HCT116 (cell line): ENCODE measurements at regions not wholly inside any gene's neighbourhood (a gene's known extent, or its start where the extent isn't known, plus 50 kb on each side); places are given as distances from the start of the nearest gene placed in this dataset.

Experiments used
- ATAC-seq: fragments of 200-7000 bp; cut with Tn5 transposase; 2 replicates; pipeline ENCODE4 v1.9.1; 2020; ENCODE audit warnings: mild to moderate bottlenecking, moderate library complexity
- BruUV-seq: library from RNA; stranded (reverse); fragments of 400-500 nt; replicated peaks from 2 replicates; lab custom pipeline; 2021; lab: Mats Ljungman, UMichigan
- CTCF ChIA-PET: fragments of 300-600 bp; sonication (Branson Sonifier 250); formaldehyde crosslinking; loops from one replicate; lab custom pipeline; 2021; ENCODE audit warnings: antibody characterized with exemption; lab: Charles Lee
- POLR2A ChIA-PET: fragments of 300-600, 350-600 bp; sonication (Branson Sonifier 250); formaldehyde crosslinking; loops from one replicate; lab custom pipeline; 2021; ENCODE audit warnings: antibody characterized with exemption; lab: Charles Lee
- RAD21 ChIA-PET, 2 experiments: fragments of 300-600 bp; sonication (Branson Sonifier 250); formaldehyde crosslinking; loops; one replicate each; lab custom pipeline; 2023; ENCODE audit warnings: low total read pairs in 2 of 2; ENCODE audit not compliant: uncharacterized antibody in 2 of 2, unreplicated experiment in 2 of 2, low non-redundant PET in 1 of 2; lab: Charles Lee
- DNase-seq: peaks from one replicate; pipeline ENCODE4 v3.0.0-alpha.2; 2010; ENCODE audit warnings: low read depth, low spot score
- H2AFZ ChIP-seq: fragments of 200-600 bp; shearing (Covaris generic), sonication (generic); 2 replicates; pipeline ENCODE4 v1.6.1; 2017; ENCODE audit warnings: low read depth, mixed run types, mixed read lengths, antibody characterized with exemption, low read length; ENCODE audit not compliant: poor library complexity, severe bottlenecking
- H3K27ac ChIP-seq: 2 replicates; pipeline ENCODE4 v1.5.1; 2012; ENCODE audit warnings: low read depth, low read length
- H3K27me3 ChIP-seq: fragments of 200-600 bp; sonication (generic); 2 replicates; pipeline ENCODE4 v1.6.1; 2016; ENCODE audit warnings: mixed run types, low read length, mixed read lengths; ENCODE audit not compliant: insufficient read depth
- H3K36me3 ChIP-seq, 2 experiments: fragments of 200-500 bp in 1 of 2; fragments of 200-600 bp in 1 of 2; sonication (Bioruptor generic) in 1 of 2; sonication (generic) in 1 of 2; 2 replicates each; pipeline versions ENCODE4 v1.5.1 to v1.6.1; 2014 to 2016; ENCODE audit warnings: low read length in 2 of 2, inconsistent platforms in 1 of 2, mixed read lengths in 1 of 2, mixed run types in 1 of 2; ENCODE audit not compliant: insufficient read depth in 2 of 2, control insufficient read depth in 1 of 2
- H3K4me1 ChIP-seq, 2 experiments: fragments of 200-600 bp in 1 of 2; sonication (generic) in 1 of 2; 2 replicates each; pipeline versions ENCODE4 v1.5.1 to v1.6.1; 2012 to 2017; ENCODE audit warnings: low read length in 2 of 2, inconsistent platforms in 1 of 2, mild to moderate bottlenecking in 1 of 2, mixed read lengths in 1 of 2, mixed run types in 1 of 2, moderate library complexity in 1 of 2; ENCODE audit not compliant: insufficient read depth in 2 of 2, control insufficient read depth in 1 of 2
- H3K4me2 ChIP-seq: fragments of 200-600 bp; sonication (generic); 2 replicates; pipeline ENCODE4 v1.6.1; 2017; ENCODE audit warnings: mixed run types, low read length, mixed read lengths
- H3K4me3 ChIP-seq, 2 experiments: fragments of 200-600 bp in 1 of 2; sonication (generic) in 1 of 2; replicated peaks in 1 of 2; 2 replicates each; pipeline ENCODE4 v1.5.1; 2011 to 2016; ENCODE audit warnings: low read length in 2 of 2, control low read depth in 1 of 2, low read depth in 1 of 2, mild to moderate bottlenecking in 1 of 2, mixed read lengths in 1 of 2, mixed run types in 1 of 2
- H3K79me2 ChIP-seq: fragments of 200-600 bp; sonication (generic); 2 replicates; pipeline ENCODE4 v1.6.1; 2017; ENCODE audit warnings: mild to moderate bottlenecking, mixed run types, low read length, moderate library complexity, mixed read lengths; ENCODE audit not compliant: insufficient read depth
- H3K9ac ChIP-seq: fragments of 200-600 bp; sonication (generic); 2 replicates; pipeline ENCODE4 v1.6.1; 2016; ENCODE audit warnings: low read length, mixed read lengths
- H3K9me2 ChIP-seq: fragments of 200-600 bp; sonication (generic), shearing (Covaris generic); 2 replicates; pipeline ENCODE4 v1.6.1; 2017; ENCODE audit warnings: mixed run types, mild to moderate bottlenecking, moderate library complexity; ENCODE audit not compliant: insufficient read depth
- H3K9me3 ChIP-seq, 2 experiments: fragments of 200-500 bp in 1 of 2; fragments of 200-600 bp in 1 of 2; sonication (Bioruptor generic) in 1 of 2; sonication (generic) in 1 of 2; 2 replicates each; pipeline ENCODE4 v1.6.1; 2014 to 2017; ENCODE audit warnings: low read length in 2 of 2, mixed read lengths in 2 of 2, inconsistent platforms in 1 of 2, low read depth in 1 of 2, mild to moderate bottlenecking in 1 of 2, mixed run types in 1 of 2, moderate library complexity in 1 of 2; ENCODE audit not compliant: control insufficient read depth in 1 of 2, insufficient read depth in 1 of 2
- H4K20me1 ChIP-seq: fragments of 200-600 bp; sonication (generic), shearing (Covaris generic); 2 replicates; pipeline ENCODE4 v1.6.1; 2017; ENCODE audit warnings: mixed run types, mild to moderate bottlenecking, moderate library complexity; ENCODE audit not compliant: insufficient read depth
- JUND ChIP-seq: IDR thresholded peaks from 2 replicates; pipeline ENCODE4 v1.6.1; 2012
- POLR2A ChIP-seq: IDR thresholded peaks from 2 replicates; pipeline ENCODE4 v1.7.0; 2011; ENCODE audit warnings: borderline replicate concordance; ENCODE audit not compliant: insufficient read depth, insufficient read length; ENCODE audit errors: extremely low read depth
- RAD21 ChIP-seq: IDR thresholded peaks from 2 replicates; pipeline ENCODE4 v1.6.1; 2012; ENCODE audit warnings: low read depth, mild to moderate bottlenecking
- SRF ChIP-seq: IDR thresholded peaks from 2 replicates; pipeline ENCODE4 v1.6.1; 2012; ENCODE audit warnings: low read depth
- TCF7L2 ChIP-seq: IDR thresholded peaks from 2 replicates; pipeline ENCODE4 v1.7.0; 2011; ENCODE audit warnings: borderline replicate concordance, inconsistent platforms; ENCODE audit not compliant: insufficient read depth, insufficient read length; ENCODE audit errors: extremely low read depth
- ZFX ChIP-seq: fragments of 450-650 bp; IDR thresholded peaks from 2 replicates; pipeline ENCODE4 v1.6.1; 2017
- ZNF274 ChIP-seq: fragments of 200-500 bp; sonication (Bioruptor generic); IDR thresholded peaks from 2 replicates; pipeline ENCODE4 v1.6.1; 2014; ENCODE audit warnings: mild to moderate bottlenecking, low read depth, low read length, inconsistent platforms
- intact Hi-C: fragments of 100-400 bp; cut with micrococcal nuclease; formaldehyde crosslinking; loops from 2 replicates; pipeline ENCODE4 v1.10.0; 2022
- TF ChIP-seq, protein P1 (sequence below): IDR thresholded peaks from 2 replicates; pipeline ENCODE4 v1.6.1; 2011; ENCODE audit warnings: mild to moderate bottlenecking, low read length, moderate library complexity; ENCODE audit not compliant: insufficient replicate concordance; ENCODE audit errors: extremely low read depth
- TF ChIP-seq, protein P2 (sequence below): IDR thresholded peaks from 2 replicates; pipeline ENCODE4 v1.6.1; 2012; ENCODE audit warnings: low read depth
- TF ChIP-seq, protein P3 (sequence below): IDR thresholded peaks from 2 replicates; pipeline ENCODE4 v1.6.1; 2012

DNA sequence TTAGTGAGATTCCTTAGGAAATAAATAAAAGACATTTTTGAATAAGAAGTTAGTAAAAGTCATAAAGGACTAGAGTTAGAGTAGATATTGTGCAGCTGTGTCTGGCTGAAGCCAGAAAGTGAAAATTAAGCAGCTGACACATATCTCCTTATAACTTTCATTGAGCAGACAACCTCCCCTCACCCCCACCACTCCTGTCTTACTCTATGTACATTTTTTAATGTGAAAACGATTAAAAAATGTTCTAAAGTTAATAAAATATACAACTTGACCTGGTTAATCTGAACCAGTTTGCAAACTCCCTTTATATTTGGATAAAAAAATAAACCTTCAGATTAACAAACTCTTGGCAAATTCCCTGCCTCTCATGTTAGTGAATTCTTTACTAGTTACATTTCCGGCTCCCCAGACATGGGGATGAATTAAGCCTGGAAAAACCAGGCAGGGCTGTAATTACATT is 462.8 kb downstream of the MEIS1 start:
- Histone ChIP-seq H3K4me2 (no peak overlapping the region), H2AFZ (no peak overlapping the region), H3K36me3 (no peaks in the 10 kb centered on the region), H4K20me1 (no peaks in the 10 kb centered on the region), H3K27ac (no peak overlapping the region), H3K4me1 (no peaks in the 10 kb centered on the region), H3K9ac (no peak overlapping the region), H3K4me3 (no peak overlapping the region)
- BruUV-seq = no TSS peak
- no peak for ATAC-seq
- no peak for DNase-seq
- CTCF ChIA-PET = no interaction called here
- TF ChIP-seq POLR2A (no peak), ZFX (no peak), JUND (no peak), ZNF274 (no peak), TCF7L2 (no peak), RAD21 (no peak), SRF (no peak)
- TF ChIP-seq, protein P1, sequence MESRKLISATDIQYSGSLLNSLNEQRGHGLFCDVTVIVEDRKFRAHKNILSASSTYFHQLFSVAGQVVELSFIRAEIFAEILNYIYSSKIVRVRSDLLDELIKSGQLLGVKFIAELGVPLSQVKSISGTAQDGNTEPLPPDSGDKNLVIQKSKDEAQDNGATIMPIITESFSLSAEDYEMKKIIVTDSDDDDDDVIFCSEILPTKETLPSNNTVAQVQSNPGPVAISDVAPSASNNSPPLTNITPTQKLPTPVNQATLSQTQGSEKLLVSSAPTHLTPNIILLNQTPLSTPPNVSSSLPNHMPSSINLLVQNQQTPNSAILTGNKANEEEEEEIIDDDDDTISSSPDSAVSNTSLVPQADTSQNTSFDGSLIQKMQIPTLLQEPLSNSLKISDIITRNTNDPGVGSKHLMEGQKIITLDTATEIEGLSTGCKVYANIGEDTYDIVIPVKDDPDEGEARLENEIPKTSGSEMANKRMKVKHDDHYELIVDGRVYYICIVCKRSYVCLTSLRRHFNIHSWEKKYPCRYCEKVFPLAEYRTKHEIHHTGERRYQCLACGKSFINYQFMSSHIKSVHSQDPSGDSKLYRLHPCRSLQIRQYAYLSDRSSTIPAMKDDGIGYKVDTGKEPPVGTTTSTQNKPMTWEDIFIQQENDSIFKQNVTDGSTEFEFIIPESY = no peak
- TF ChIP-seq, protein P2, sequence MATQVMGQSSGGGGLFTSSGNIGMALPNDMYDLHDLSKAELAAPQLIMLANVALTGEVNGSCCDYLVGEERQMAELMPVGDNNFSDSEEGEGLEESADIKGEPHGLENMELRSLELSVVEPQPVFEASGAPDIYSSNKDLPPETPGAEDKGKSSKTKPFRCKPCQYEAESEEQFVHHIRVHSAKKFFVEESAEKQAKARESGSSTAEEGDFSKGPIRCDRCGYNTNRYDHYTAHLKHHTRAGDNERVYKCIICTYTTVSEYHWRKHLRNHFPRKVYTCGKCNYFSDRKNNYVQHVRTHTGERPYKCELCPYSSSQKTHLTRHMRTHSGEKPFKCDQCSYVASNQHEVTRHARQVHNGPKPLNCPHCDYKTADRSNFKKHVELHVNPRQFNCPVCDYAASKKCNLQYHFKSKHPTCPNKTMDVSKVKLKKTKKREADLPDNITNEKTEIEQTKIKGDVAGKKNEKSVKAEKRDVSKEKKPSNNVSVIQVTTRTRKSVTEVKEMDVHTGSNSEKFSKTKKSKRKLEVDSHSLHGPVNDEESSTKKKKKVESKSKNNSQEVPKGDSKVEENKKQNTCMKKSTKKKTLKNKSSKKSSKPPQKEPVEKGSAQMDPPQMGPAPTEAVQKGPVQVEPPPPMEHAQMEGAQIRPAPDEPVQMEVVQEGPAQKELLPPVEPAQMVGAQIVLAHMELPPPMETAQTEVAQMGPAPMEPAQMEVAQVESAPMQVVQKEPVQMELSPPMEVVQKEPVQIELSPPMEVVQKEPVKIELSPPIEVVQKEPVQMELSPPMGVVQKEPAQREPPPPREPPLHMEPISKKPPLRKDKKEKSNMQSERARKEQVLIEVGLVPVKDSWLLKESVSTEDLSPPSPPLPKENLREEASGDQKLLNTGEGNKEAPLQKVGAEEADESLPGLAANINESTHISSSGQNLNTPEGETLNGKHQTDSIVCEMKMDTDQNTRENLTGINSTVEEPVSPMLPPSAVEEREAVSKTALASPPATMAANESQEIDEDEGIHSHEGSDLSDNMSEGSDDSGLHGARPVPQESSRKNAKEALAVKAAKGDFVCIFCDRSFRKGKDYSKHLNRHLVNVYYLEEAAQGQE = no peak
- TF ChIP-seq, protein P3, sequence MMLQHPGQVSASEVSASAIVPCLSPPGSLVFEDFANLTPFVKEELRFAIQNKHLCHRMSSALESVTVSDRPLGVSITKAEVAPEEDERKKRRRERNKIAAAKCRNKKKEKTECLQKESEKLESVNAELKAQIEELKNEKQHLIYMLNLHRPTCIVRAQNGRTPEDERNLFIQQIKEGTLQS = no peak
- TF ChIP-seq, all 23 proteins: peak for 0
- ChIA-PET RAD21 (no interaction called here), POLR2A (no interaction called here)
- peaks cover 4% of the 10 kb centered on the region in 2 experiments; a peak in 2 of 4 replicates for H3K9me3 ChIP-seq
- H3K79me2 ChIP-seq = no peaks in the 10 kb centered on the region
- no peaks in the 10 kb centered on the region for H3K9me2 ChIP-seq
- H3K27me3 ChIP-seq = no peaks in the 10 kb centered on the region
- intact Hi-C loops = no loop called here
